NCI-H446 treated with DMSO at 0.1 percent for 48 hours (cell line): ENCODE measurements at regions not wholly inside any gene's neighbourhood (a gene's known extent, or its start where the extent isn't known, plus 50 kb on each side); places are given as distances from the start of the nearest gene placed in this dataset.

Experiments used
- DNase-seq: peaks from one replicate; lab custom pipeline; 2025; lab: John Stamatoyannopoulos, UW

DNA sequence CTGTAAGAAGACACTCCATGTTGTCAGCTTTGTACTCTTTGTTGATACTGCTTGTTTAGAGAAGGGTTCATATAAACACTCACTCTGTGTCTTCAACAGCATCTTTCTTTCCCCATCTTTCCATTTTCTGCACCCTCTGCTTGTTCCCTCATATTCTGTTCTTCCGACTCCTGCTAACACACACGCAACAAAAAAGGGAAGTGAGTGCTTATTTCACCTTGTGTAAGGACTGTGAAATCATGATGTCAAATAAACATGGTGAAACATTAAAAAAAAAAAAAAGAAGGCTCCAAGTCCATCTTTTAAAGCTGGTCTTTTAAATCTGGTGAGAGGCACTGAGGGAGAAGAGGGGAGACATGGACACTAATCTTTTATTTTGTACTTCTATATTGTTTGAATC is 145.4 kb downstream of the RPAP3 start:
- no peak for DNase-seq

DNA sequence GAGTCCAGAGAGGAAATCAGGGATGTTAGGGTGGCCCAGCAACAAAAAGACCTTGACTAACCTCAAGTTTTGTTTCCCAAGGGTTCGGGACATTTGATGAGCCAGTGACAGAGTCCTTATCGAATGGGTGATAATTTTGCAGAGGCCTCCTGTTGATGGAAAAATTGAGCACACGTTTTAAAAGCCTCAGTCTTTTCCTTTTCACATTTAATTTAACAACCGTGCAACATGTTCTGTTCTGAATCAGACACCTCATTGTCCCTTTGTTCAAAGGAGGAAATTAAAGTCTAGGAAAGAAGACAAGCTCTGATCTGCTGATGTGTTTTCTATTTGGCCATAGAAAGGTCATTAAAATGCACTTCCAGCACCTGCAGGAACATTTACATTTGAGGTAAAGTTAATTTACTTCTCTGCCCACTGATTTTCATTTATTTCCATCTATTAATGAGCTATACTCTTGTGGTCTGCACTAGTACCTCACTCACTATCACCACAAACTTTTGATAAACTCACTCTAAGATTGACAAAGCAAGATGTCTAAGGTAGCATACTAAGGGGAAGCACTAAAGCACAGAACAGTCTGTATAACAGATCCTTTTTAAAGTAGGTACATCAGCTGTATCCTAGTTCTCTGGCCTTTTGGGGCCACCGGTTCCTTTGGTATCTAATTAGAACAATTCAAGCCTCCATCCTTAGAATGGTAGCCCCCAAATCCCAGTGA is 147.0 kb downstream of the RPAP3 start:
- no peak for DNase-seq

DNA sequence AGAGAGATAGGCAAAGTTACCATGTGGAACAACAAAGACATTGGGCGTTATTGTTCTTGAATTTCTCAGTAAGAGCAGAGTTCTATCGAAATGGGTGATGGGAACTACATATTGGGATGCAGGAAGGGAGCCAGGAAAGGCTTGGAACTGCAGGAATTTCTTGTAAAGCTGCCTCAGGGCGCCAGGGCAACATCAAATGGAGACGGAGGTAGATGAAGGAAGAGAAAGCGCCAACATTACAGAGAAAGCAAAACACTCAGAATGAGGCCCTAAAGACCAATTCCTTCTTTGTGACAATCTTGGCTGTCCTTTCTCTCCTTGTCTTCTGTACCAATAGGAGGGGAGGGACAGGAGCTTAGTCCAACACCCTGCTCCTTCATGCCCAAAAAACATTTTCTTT is 148.4 kb downstream of the RPAP3 start:
- DNase-seq, result no peak

DNA sequence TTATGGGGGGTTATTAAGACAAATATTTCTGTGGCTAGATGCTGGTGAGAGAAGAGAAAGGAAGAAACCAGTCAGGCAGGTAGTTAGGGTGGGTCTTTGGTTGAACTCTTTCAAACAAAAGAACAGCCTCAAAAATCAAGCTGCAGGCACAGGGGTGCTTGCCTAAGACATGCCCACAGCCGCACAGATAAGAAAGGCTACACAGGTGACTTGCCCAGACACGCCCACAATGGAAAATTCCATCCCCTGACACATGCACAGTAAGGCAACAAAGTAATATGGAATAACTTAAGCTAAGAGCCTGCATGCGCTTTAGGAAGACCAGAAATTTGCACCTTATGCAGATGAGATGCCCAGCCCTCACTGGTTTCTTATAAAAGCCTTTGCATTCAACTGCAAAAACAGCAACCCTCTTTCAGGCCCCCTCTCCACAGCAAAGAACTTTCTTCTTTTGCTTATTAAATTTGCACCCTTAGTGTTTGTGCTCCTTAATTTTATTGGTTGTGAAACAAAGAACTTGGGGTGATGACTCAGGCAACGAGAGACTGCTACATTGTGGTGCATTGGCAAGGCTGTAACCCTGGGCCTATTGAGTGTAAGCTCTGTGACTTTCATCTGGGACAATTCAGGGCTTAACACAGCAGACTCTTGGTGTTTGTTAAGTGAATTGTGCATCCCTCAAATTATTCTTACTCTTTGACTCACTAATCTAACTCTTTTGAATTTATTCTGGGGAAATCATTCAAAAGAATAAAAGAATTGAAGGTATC is 149.4 kb downstream of the RPAP3 start:
- no peak for DNase-seq

DNA sequence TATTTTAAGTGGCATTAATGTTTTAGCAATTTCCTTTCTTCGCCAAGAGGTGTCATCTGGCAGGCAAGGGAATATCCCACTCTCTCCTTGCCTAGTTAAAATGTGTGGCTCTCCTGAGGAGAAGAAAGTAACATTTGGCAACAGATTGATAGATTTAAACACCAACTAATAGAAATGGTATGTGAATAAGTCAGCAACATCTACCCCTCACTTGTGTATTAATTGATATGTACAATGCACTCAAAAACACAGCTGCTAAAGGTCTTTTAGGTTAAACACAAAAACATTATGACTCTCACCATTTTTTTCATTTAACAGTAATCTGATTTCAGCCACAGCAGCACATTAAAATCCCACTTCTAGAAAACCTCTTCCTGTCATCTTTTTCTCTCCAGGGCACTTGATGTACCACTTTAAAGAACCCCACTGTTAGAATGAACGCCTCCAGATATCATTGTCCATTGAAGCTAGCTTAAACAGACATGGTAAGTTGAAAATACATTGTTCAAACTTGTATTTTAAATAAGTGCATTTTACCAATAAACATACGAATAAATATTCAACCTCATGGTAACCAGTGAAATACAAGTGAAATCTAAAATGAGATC is 151.7 kb downstream of the RPAP3 start:
- no peak for DNase-seq

DNA sequence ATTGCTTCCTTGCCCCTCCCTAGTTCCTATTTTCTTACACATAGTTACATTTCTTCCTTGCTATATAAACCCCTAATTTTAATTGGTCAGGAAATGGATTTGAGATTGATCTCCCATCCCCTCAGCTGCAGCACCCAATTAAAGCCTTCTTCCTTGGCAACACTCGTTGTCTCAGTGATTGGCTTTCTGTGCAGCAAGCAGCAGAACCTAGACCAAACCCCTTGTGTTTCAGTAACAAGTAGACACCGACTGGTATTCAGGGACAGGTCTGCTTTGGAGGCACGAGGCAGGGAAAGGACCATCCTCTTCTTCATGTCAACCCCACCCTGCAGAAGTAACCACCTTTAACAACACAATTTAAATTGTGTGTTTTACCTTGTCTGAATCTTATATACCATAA is 152.6 kb downstream of the RPAP3 start:
- DNase-seq, result no peak

DNA sequence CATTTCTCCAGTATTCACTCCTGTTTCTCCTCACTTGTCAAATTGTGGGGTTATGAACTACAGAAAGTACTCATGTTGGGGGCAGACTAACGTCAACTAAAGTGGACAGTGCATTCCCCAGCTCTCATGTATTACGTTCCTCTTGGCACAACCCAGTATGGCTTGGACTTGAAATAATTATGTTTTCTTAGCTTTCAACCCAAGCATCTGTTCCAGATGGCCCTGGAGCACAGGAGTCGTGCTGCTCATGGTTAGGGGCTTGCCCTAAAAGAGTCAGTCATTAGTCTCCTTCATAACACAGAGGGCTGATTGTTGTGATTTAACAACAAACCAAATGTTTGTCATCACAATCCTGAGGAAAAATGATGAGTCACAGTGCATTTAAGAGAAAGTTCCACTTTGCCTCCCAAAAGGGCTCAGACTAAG is 154.4 kb downstream of the RPAP3 start:
- DNase-seq, result no peak

DNA sequence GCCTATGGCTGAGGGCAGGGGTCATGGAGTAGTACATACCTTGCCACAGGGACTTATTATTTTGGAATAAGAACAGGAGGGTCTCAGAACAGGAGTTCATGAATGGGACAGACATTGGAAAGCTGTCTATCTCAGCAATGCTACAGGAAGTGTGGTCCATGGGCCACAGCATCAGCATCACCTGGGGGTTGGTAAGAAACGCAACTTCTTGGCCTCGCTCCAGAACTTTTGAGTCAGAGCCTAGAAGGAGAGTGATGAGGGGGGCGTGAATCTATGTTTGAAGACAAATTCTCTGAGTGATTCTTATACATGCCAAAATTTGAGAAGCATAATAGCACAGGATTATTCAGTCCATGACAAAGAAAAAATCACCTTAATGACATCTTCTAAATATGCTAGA is 156.6 kb downstream of the RPAP3 start:
- DNase-seq, result no peak

DNA sequence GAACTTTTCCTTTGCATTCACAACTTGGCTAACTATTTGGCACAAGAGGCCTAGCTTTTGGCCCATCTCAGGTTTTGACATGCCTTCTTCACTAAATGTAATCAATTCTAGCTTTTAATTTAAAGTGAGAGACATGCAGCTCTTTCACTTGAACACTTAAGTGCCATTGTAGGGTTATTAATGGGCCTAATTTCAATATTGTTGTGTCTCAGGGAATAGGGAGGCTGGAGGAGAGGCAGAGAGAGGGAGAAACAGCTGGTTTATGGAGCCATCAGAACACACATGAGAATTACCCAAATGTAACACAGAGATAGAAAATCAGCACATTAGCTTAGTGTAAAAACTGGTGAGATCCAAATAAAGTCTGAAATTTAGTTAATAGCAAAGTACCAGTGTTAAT is 157.4 kb downstream of the RPAP3 start:
- DNase-seq, result no peak

DNA sequence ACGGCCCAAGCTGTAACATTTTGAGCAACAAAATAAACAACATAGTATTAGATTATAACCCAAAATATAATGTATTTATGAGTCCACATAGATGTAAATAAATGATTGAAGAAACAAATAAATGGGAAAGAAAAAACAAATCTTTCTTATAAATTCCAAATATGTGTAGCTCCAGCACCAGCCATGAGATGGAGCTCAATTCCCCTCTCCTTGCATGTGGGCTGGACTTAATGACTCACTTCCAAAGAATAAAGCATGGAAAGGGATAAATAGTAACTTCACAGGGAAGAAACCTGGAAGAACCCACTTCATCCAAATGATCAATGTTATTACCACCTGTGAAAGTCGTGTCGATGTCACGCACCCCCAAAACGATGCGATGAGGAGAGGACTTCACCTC is 158.8 kb downstream of the RPAP3 start:
- no peak for DNase-seq

DNA sequence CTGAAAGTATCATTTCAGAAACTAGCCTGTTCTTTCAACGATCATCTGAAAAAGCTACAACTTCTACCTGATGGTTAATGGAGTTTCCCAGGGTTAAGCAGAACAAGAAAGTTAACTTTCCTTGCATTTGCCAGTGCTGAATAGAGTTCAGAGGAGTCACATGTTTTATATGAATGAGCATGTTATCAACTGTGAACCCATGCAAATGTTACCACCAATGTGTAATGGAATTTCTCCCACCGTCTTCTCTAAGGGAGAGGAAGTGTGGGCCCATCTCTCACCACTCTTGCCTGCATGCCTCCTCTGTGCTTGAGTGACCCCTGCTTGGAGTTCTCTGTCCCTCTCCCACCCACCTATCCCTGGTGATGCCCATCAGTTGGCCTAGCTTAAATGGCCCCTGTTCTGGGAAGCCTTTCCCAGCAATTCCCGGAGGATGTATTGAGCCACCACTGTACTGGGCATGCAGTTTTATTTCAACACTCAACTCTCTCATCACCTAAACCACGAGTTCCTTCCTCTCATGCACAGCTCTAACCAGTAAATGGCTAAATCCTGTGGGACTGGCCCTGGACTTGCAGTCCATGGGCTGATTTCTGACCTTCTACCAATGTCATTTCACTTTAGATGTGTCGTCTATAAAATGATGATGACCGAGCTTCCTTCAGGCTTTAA is 159.8 kb downstream of the RPAP3 start:
- DNase-seq, result no peak

DNA sequence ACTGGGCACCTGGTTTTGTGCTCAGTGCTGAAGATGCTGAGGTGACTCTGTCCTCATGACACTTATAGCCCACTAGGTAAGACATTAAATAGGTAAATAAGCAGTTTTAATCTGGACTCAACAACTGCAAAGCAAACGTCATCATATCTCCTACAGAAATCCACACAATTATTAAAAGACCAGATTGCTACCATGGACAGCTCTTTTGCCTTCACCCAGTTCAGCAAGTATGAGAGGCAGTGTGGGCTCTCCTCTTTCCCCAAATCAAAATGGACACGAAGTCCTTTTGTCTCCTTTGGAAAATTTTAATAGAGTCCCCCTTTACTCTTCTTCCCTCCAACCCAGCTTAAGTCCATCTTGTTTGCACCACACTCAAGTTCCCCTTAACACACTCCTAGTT is 171.1 kb downstream of the RPAP3 start:
- DNase-seq, result no peak

DNA sequence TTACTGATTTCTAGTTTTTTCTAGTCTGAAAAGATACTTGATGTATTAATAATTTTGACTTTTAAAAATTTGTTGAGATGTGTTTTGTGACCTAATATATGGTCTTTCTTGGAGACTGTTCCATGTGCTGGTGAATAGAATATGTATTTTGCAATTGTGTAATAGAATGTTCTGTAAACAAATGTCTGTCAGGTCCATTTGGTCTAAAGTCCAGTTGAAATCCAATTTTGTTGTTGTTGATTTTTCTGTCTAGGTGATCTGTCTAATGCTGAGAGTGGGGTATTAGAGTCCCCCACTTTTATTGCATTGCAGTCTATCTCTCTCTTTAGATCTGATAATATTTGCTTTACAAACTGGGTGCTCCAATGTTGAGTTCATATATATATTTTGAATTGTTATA is 175.8 kb downstream of the RPAP3 start:
- DNase-seq, result no peak

DNA sequence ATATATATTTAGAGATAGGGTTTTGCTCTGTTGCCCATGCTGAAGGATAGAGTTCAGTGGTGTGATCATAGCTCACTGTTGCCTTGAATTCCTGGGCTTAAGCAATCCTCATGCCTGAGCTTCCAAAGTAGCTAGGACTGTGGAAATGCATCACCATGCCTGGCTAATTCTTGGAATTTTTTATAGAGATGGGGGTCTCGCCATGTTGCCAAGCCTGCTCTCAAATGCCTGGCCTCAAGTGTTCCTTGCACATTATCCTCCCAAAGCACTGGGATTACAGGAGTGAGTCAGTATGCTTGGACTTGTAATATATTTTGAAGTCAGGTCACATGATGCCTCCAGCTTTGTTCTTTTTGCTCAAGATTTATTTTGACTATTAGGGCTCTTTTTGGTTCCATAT is 178.0 kb downstream of the RPAP3 start:
- no peak for DNase-seq

DNA sequence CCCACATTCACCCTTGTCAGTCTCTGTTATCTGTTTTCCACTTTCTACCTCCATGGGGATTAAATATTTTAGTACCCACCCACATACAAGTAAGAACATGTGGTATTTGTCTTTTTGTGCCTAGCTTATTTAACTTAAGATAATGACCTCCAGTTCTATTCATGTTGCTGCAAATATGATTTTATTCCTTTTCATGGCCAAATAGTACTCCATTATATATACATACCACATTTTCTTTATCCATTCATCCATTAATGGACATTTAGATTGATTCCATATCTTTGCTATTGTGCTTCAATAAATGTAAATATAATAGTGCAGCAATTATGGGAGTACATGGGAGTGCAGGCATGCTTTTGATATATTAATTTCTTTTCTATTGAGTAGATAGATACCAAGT is 185.8 kb downstream of the RPAP3 start:
- no peak for DNase-seq

DNA sequence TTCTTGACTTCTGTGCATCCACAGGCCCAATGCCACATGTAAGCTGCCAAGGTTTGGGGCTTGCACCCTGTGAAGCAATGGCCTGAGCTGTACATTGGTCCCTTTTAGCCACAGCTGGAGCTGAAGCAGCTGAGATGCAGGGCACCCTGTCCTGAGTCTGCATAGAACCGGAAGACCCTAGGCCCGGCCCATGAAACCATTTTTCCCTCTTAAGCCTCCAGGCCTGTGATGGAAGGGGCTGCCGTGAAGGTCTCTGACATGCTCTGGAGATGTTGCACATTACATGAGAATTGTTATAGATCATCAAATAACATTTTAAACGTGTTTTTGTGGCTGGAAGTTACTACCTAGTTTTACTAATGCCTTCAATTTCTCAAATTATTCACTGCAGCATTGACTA is 188.7 kb downstream of the RPAP3 start:
- no peak for DNase-seq

DNA sequence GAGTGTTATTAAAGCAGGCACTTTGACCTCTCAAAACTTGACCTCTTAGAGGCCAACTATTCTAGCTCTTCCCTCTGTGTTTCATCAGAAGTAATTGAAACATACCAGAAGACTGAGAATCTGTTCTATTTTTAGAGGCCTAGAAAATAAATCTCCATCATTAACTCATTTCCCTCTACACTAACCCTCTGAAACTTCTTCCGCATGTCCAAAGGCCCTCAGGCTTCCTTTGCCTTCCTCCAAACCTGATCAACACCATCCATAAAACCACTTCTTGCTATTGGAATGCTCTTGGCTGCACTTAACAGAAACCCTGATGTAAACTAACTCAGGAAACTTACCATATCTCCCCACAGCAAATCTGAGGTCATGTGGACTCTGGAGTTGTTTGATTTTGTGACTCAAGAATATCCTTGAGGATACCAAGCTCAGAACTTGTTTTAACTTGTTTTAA is 196.4 kb downstream of the RPAP3 start:
- no peak for DNase-seq

DNA sequence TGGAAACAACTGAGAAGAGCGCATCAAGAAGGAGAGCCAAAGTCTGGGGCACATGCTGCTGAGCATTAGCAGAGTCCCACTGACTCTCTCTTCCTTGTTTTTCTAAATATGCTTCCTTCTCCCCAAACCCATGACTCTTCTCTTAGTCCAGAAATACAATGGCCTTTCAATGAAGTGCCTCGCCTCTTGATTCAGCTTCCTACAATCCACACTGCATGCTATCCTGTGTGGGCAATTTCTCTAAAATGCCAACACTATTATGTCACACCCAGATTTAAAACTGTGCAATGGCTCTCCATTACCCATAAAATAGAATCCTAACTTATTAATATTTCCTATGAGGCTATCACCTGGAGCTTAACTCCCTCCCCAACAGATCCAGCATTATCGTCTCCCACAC is 198.6 kb downstream of the RPAP3 start:
- no peak for DNase-seq

DNA sequence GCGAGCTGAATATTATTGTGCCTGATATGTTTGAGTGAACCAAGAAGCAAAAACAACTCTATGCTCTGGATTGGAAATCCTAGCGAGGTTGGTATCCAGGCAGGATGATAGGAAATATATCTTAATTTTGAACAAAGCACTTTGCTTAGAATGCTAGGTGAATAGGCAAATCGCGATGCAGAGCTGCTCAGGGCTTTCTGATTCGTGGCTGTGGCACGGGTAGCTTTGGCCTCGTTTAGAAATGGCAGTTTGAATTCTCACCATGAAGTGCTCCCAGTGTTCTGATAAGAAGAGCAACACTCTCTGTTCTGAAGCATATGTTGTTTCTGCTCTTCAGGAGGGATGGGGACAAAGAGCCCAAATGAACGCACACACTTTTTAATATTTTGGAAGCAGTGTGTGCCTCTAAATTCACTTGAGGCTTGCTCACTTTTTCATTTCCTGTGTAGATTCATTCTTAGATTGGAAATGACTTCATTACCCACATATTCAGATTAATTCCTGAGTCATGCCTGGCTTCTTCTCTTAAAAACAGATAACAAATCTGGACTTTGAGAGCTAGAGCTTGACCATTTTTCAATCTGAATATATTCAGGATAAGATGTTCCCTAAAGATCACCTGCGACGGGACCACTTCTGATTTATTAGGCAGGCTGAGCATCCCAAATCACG is 200.9 kb downstream of the RPAP3 start:
- no peak for DNase-seq

DNA sequence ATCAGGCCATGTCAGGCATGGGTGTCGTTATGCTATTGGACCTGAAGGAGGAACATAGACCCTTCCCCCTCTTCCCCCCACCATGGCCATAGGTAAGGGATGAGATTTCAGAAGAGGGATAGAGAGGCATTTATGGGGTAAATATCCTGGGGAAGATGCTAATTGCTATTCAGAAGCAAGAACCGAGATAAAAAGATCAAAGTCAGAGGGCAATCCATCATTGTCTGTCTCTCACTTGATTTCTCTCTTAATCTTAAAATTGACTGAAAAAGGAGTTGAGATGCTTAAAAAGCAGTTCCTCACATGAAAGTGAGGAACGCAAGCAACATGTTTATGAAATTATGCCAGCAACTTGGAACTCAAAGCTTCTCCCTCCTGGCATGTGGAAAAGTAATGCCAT is 212.0 kb downstream of the RPAP3 start:
- no peak for DNase-seq

DNA sequence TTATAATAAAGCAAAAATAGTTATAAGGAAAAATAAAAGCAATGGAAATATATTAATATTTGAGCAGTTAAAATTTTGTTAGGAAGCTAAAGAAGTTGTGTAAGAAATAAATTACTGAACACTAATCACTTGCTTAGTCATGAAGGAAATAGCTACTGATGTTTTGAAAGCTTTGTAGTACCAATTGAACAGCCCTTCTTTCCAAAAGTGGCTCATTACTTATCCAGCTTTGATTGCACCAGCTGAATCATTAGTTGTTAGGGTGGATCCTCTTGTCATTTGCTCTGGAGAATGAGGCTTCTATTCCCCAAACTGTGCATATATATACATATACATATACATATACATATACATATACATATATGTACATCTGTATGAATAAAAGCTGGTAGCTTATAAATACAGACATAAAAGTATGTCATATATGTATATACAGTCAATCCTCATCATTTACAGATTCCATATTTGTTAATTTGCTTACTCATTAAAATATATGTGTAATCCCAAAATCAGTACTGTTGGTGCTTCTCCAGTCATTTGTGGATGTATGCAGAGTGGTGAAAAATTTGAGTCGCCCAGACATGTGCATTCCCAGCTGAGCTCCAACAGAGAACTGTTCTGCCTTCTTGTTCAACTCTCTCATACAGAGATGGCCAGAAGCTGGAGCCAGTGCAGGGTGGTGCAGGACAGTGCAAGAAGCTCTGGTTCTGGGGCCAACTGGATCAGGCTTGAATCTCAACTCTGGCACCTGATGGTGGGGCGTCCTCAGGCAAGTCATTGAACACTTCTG is 214.1 kb downstream of the RPAP3 start:
- DNase-seq, result no peak
